ENCODE measurements at regions not wholly inside any gene's neighbourhood (a gene's known extent, or its start where the extent isn't known, plus 50 kb on each side); places are given as distances from the start of the nearest gene placed in this dataset.
"Not testable (repeated sequence)": the region's sequence is repeated elsewhere in the genome, so short reads cannot be mapped to it uniquely, and the experiment has no call there.

- no peaks in the 10 kb centered on the region for H3K4me1 ChIP-seq (ENCODE audit: control insufficient read depth in 5 of 5, insufficient read depth in 5 of 5, low read length in 5 of 5)
- no peaks in the 10 kb centered on the region for H3K36me3 ChIP-seq (ENCODE audit: control insufficient read depth in 5 of 5, insufficient read depth in 5 of 5, low read length in 5 of 5)
- H3K4me3 ChIP-seq (ENCODE audit: low read depth in 1 of 5, low read length in 5 of 5), result no peak overlapping the region
- H3K27ac ChIP-seq (ENCODE audit: low read depth, low read length), result no peak overlapping the region
- H3K9ac ChIP-seq (ENCODE audit: low read length in 5 of 5), result no peak overlapping the region
- no peaks in the 10 kb centered on the region for H3K27me3 ChIP-seq (ENCODE audit: control insufficient read depth in 5 of 5, insufficient read depth in 4 of 5, low read length in 5 of 5)
- H3K9me3 ChIP-seq (ENCODE audit: control insufficient read depth in 5 of 5, low read length in 5 of 5), result peaks cover 0 to 7% (median 0%) of the 10 kb centered on the region in 5 donors
Observed at GRCh38 chr13:80695841-80696240, 354.9 kb upstream of the SPRY2 start.

GRCh38 chr13:80691814-80692213, 350.9 kb upstream of the SPRY2 start:
- not testable (repeated sequence) for H3K4me3 ChIP-seq (ENCODE audit: low read depth in 1 of 5, low read length in 5 of 5); H3K4me1 ChIP-seq (ENCODE audit: control insufficient read depth in 5 of 5, insufficient read depth in 5 of 5, low read length in 5 of 5); H3K9me3 ChIP-seq (ENCODE audit: control insufficient read depth in 5 of 5, low read length in 5 of 5); H3K36me3 ChIP-seq (ENCODE audit: control insufficient read depth in 5 of 5, insufficient read depth in 5 of 5, low read length in 5 of 5); H3K9ac ChIP-seq (ENCODE audit: low read length in 5 of 5); H3K27me3 ChIP-seq (ENCODE audit: control insufficient read depth in 5 of 5, insufficient read depth in 4 of 5, low read length in 5 of 5); H3K27ac ChIP-seq (ENCODE audit: low read depth, low read length)

- Histone ChIP-seq H3K27ac (ENCODE audit: low read depth, low read length) (no peak overlapping the region), H3K9ac (ENCODE audit: low read length in 5 of 5) (no peak overlapping the region), H3K27me3 (ENCODE audit: control insufficient read depth in 5 of 5, insufficient read depth in 4 of 5, low read length in 5 of 5) (no peaks in the 10 kb centered on the region), H3K36me3 (ENCODE audit: control insufficient read depth in 5 of 5, insufficient read depth in 5 of 5, low read length in 5 of 5) (no peaks in the 10 kb centered on the region), H3K9me3 (ENCODE audit: control insufficient read depth in 5 of 5, low read length in 5 of 5) (peaks cover 0 to 7% (median 3%) of the 10 kb centered on the region in 5 donors), H3K4me3 (ENCODE audit: low read depth in 1 of 5, low read length in 5 of 5) (no peak overlapping the region), H3K4me1 (ENCODE audit: control insufficient read depth in 5 of 5, insufficient read depth in 5 of 5, low read length in 5 of 5) (no peaks in the 10 kb centered on the region)
Observed at GRCh38 chr13:80690208-80690607, 349.3 kb upstream of the SPRY2 start.

GRCh38 chr13:80688593-80688992, 347.7 kb upstream of the SPRY2 start:
- no peaks in the 10 kb centered on the region for H3K27me3 ChIP-seq (ENCODE audit: control insufficient read depth in 5 of 5, insufficient read depth in 4 of 5, low read length in 5 of 5)
- H3K9ac ChIP-seq (ENCODE audit: low read length in 5 of 5), result no peak overlapping the region
- no peaks in the 10 kb centered on the region for H3K36me3 ChIP-seq (ENCODE audit: control insufficient read depth in 5 of 5, insufficient read depth in 5 of 5, low read length in 5 of 5)
- peak overlapping the region in 1 of 5 donors; percentile 36 for H3K4me3 ChIP-seq (ENCODE audit: low read depth in 1 of 5, low read length in 5 of 5)
- peaks cover 0 to 7% (median 3%) of the 10 kb centered on the region in 5 donors for H3K9me3 ChIP-seq (ENCODE audit: control insufficient read depth in 5 of 5, low read length in 5 of 5)
- H3K27ac ChIP-seq (ENCODE audit: low read depth, low read length), result no peak overlapping the region
- no peaks in the 10 kb centered on the region for H3K4me1 ChIP-seq (ENCODE audit: control insufficient read depth in 5 of 5, insufficient read depth in 5 of 5, low read length in 5 of 5)

- H3K4me3 ChIP-seq (ENCODE audit: low read depth in 1 of 5, low read length in 5 of 5), result no peak overlapping the region
- H3K27ac ChIP-seq (ENCODE audit: low read depth, low read length), result no peak overlapping the region
- H3K9me3 ChIP-seq (ENCODE audit: control insufficient read depth in 5 of 5, low read length in 5 of 5), result peaks cover 0 to 3% (median 2%) of the 10 kb centered on the region in 5 donors
- no peak overlapping the region for H3K9ac ChIP-seq (ENCODE audit: low read length in 5 of 5)
- H3K36me3 ChIP-seq (ENCODE audit: control insufficient read depth in 5 of 5, insufficient read depth in 5 of 5, low read length in 5 of 5), result no peaks in the 10 kb centered on the region
- H3K27me3 ChIP-seq (ENCODE audit: control insufficient read depth in 5 of 5, insufficient read depth in 4 of 5, low read length in 5 of 5), result no peaks in the 10 kb centered on the region
- H3K4me1 ChIP-seq (ENCODE audit: control insufficient read depth in 5 of 5, insufficient read depth in 5 of 5, low read length in 5 of 5), result peaks cover 0 to 3% (median 0%) of the 10 kb centered on the region in 5 donors
Observed at GRCh38 chr13:80685942-80686341, 345.0 kb upstream of the SPRY2 start.

GRCh38 chr13:80684217-80684991, 343.5 kb upstream of the SPRY2 start:
- Histone ChIP-seq H3K4me1 (ENCODE audit: control insufficient read depth in 5 of 5, insufficient read depth in 5 of 5, low read length in 5 of 5) (peaks cover 0 to 3% (median 0%) of the 10 kb centered on the region in 5 donors), H3K9me3 (ENCODE audit: control insufficient read depth in 5 of 5, low read length in 5 of 5) (peaks cover 0 to 8% (median 0%) of the 10 kb centered on the region in 5 donors), H3K4me3 (ENCODE audit: low read depth in 1 of 5, low read length in 5 of 5) (no peak overlapping the region), H3K36me3 (ENCODE audit: control insufficient read depth in 5 of 5, insufficient read depth in 5 of 5, low read length in 5 of 5) (no peaks in the 10 kb centered on the region), H3K27ac (ENCODE audit: low read depth, low read length) (no peak overlapping the region), H3K27me3 (ENCODE audit: control insufficient read depth in 5 of 5, insufficient read depth in 4 of 5, low read length in 5 of 5) (no peaks in the 10 kb centered on the region), H3K9ac (ENCODE audit: low read length in 5 of 5) (no peak overlapping the region)

GRCh38 chr13:80680786-80681366, 339.9 kb upstream of the SPRY2 start:
- no peak overlapping the region for H3K27ac ChIP-seq (ENCODE audit: low read depth, low read length)
- no peaks in the 10 kb centered on the region for H3K36me3 ChIP-seq (ENCODE audit: control insufficient read depth in 5 of 5, insufficient read depth in 5 of 5, low read length in 5 of 5)
- peaks cover 2 to 9% (median 4%) of the 10 kb centered on the region in 5 donors for H3K9me3 ChIP-seq (ENCODE audit: control insufficient read depth in 5 of 5, low read length in 5 of 5)
- peaks cover 0 to 3% (median 0%) of the 10 kb centered on the region in 5 donors for H3K4me1 ChIP-seq (ENCODE audit: control insufficient read depth in 5 of 5, insufficient read depth in 5 of 5, low read length in 5 of 5)
- no peak overlapping the region for H3K9ac ChIP-seq (ENCODE audit: low read length in 5 of 5)
- no peaks in the 10 kb centered on the region for H3K27me3 ChIP-seq (ENCODE audit: control insufficient read depth in 5 of 5, insufficient read depth in 4 of 5, low read length in 5 of 5)
- H3K4me3 ChIP-seq (ENCODE audit: low read depth in 1 of 5, low read length in 5 of 5), result no peak overlapping the region

- H3K4me3 ChIP-seq (ENCODE audit: low read depth in 1 of 5, low read length in 5 of 5), result no peak overlapping the region
- H3K36me3 ChIP-seq (ENCODE audit: control insufficient read depth in 5 of 5, insufficient read depth in 5 of 5, low read length in 5 of 5), result no peaks in the 10 kb centered on the region
- H3K27me3 ChIP-seq (ENCODE audit: control insufficient read depth in 5 of 5, insufficient read depth in 4 of 5, low read length in 5 of 5), result no peaks in the 10 kb centered on the region
- peaks cover 2 to 9% (median 4%) of the 10 kb centered on the region in 5 donors for H3K9me3 ChIP-seq (ENCODE audit: control insufficient read depth in 5 of 5, low read length in 5 of 5)
- peaks cover 0 to 3% (median 0%) of the 10 kb centered on the region in 5 donors for H3K4me1 ChIP-seq (ENCODE audit: control insufficient read depth in 5 of 5, insufficient read depth in 5 of 5, low read length in 5 of 5)
- H3K27ac ChIP-seq (ENCODE audit: low read depth, low read length), result no peak overlapping the region
- H3K9ac ChIP-seq (ENCODE audit: low read length in 5 of 5), result no peak overlapping the region
Observed at GRCh38 chr13:80679423-80679822, 338.5 kb upstream of the SPRY2 start.

- no peaks in the 10 kb centered on the region for H3K27me3 ChIP-seq (ENCODE audit: control insufficient read depth in 5 of 5, insufficient read depth in 4 of 5, low read length in 5 of 5)
- H3K9ac ChIP-seq (ENCODE audit: low read length in 5 of 5), result no peak overlapping the region
- H3K9me3 ChIP-seq (ENCODE audit: control insufficient read depth in 5 of 5, low read length in 5 of 5), result peaks cover 2 to 14% (median 4%) of the 10 kb centered on the region in 5 donors
- no peak overlapping the region for H3K4me3 ChIP-seq (ENCODE audit: low read depth in 1 of 5, low read length in 5 of 5)
- H3K36me3 ChIP-seq (ENCODE audit: control insufficient read depth in 5 of 5, insufficient read depth in 5 of 5, low read length in 5 of 5), result no peaks in the 10 kb centered on the region
- H3K27ac ChIP-seq (ENCODE audit: low read depth, low read length), result no peak overlapping the region
- H3K4me1 ChIP-seq (ENCODE audit: control insufficient read depth in 5 of 5, insufficient read depth in 5 of 5, low read length in 5 of 5), result peaks cover 0 to 3% (median 0%) of the 10 kb centered on the region in 5 donors
Observed at GRCh38 chr13:80677227-80677626, 336.3 kb upstream of the SPRY2 start.

- peaks cover 2 to 14% (median 7%) of the 10 kb centered on the region in 5 donors for H3K9me3 ChIP-seq (ENCODE audit: control insufficient read depth in 5 of 5, low read length in 5 of 5)
- not testable (repeated sequence) for H3K9ac ChIP-seq (ENCODE audit: low read length in 5 of 5); H3K36me3 ChIP-seq (ENCODE audit: control insufficient read depth in 5 of 5, insufficient read depth in 5 of 5, low read length in 5 of 5); H3K27me3 ChIP-seq (ENCODE audit: control insufficient read depth in 5 of 5, insufficient read depth in 4 of 5, low read length in 5 of 5); H3K4me1 ChIP-seq (ENCODE audit: control insufficient read depth in 5 of 5, insufficient read depth in 5 of 5, low read length in 5 of 5); H3K27ac ChIP-seq (ENCODE audit: low read depth, low read length); H3K4me3 ChIP-seq (ENCODE audit: low read depth in 1 of 5, low read length in 5 of 5)
Observed at GRCh38 chr13:80675442-80675841, 334.5 kb upstream of the SPRY2 start.
